ENCODE measurements at regions not wholly inside any gene's neighbourhood (a gene's known extent, or its start where the extent isn't known, plus 50 kb on each side); places are given as distances from the start of the nearest gene placed in this dataset.

DNA sequence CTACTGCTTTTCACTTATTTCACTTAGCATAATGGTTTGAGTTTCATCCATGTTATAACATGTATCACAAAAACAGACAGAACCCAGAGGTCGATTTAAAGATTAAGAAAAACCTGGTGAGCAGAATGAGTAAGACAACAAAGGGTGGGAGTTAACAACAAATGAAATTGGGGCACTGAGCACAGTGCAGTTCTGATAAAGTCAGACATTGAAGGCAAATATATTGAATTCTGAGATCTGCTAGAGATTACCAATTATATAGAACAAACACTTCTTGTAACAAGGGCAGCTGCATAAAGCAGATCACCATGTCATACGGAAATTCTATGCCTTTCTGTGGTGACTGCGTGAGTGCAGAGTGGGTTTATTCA lies 517.3 kb upstream of the RORB start:
- no peaks in the 10 kb centered on the region for H3K9me3 ChIP-seq (ENCODE audit: severe bottlenecking)
- no peak for DNase-seq
- H3K36me3 ChIP-seq: no peaks in the 10 kb centered on the region
- no peak overlapping the region for H3K4me3 ChIP-seq (ENCODE audit: low read depth, low read length)
- TF ChIP-seq, protein P1, sequence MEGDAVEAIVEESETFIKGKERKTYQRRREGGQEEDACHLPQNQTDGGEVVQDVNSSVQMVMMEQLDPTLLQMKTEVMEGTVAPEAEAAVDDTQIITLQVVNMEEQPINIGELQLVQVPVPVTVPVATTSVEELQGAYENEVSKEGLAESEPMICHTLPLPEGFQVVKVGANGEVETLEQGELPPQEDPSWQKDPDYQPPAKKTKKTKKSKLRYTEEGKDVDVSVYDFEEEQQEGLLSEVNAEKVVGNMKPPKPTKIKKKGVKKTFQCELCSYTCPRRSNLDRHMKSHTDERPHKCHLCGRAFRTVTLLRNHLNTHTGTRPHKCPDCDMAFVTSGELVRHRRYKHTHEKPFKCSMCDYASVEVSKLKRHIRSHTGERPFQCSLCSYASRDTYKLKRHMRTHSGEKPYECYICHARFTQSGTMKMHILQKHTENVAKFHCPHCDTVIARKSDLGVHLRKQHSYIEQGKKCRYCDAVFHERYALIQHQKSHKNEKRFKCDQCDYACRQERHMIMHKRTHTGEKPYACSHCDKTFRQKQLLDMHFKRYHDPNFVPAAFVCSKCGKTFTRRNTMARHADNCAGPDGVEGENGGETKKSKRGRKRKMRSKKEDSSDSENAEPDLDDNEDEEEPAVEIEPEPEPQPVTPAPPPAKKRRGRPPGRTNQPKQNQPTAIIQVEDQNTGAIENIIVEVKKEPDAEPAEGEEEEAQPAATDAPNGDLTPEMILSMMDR (IDR thresholded peaks at IDR 0.05; ENCODE audit: low read depth, low read length): no peak
- H3K27ac ChIP-seq: no peak overlapping the region
- no peaks in the 10 kb centered on the region for H3K27me3 ChIP-seq (ENCODE audit: insufficient read depth, low read depth, severe bottlenecking)

DNA sequence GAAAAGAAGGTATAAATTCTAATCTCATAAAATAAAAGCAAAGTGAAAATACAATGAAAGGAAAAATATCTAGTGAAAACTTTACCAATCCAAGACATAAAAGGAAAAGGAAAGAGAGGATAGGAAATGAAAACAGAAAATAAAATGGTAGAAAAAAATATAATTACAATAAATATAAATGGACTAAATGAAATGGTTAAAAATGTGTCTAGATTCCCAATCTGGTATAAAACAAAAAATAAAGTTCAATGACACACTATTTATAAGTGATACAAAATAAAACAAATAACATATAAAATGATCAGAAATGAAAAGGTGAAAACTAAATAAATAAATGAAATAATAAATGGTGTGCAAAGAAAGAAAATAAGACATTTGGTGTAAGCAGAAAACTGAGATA lies 516.4 kb upstream of the RORB start:
- Histone ChIP-seq H3K27me3 (ENCODE audit: insufficient read depth, low read depth, severe bottlenecking) (no peaks in the 10 kb centered on the region), H3K9me3 (ENCODE audit: severe bottlenecking) (no peaks in the 10 kb centered on the region), H3K4me3 (ENCODE audit: low read depth, low read length) (no peak overlapping the region), H3K27ac (no peak overlapping the region), H3K36me3 (no peaks in the 10 kb centered on the region)
- no peak for DNase-seq
- TF ChIP-seq, protein P1 (IDR thresholded peaks at IDR 0.05; ENCODE audit: low read depth, low read length): no peak

DNA sequence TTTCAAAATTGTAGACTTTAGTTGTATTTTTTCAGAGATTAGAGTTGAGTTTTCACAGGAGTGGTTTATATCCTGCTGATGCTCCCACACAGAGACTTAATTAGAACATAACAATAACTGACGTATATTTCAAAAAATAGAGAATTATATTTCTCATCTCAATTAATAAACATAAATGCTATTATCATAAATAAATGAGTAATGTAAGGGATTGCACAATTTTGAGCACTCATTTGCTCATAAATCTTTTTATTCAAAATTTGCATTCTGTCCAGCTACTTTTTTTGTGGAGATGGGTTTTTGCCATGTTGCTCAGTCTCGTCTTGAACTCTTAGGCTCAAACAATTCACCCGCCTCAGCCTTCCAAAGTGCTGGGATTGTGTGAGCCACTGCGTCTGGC lies 515.7 kb upstream of the RORB start:
- TF ChIP-seq, protein P1 (IDR thresholded peaks at IDR 0.05; ENCODE audit: low read depth, low read length): no peak
- H3K27ac ChIP-seq: no peak overlapping the region
- H3K27me3 ChIP-seq (ENCODE audit: insufficient read depth, low read depth, severe bottlenecking): no peaks in the 10 kb centered on the region
- no peaks in the 10 kb centered on the region for H3K36me3 ChIP-seq
- no peak for DNase-seq
- no peaks in the 10 kb centered on the region for H3K9me3 ChIP-seq (ENCODE audit: severe bottlenecking)
- H3K4me3 ChIP-seq (ENCODE audit: low read depth, low read length): no peak overlapping the region

DNA sequence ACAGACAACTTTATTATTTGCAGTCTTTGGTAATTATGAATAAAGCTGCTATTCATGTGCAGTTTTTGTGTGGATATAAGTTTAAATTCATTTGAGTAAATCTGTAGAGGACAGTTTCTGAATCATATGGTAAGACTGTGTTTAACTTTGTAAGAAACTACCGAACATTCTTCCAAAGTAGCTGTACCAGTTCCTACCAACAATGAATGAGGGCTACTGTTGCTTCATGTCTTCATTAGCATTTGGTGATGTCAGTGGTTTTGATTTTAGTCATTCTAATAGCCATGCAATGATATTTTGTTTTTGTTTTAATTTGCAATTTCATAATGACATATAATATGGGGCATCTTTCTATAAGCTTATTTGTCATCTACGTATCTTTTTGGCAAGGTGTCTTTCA lies 501.3 kb upstream of the RORB start:
- TF ChIP-seq, protein P1 (IDR thresholded peaks at IDR 0.05; ENCODE audit: low read depth, low read length): no peak
- no peaks in the 10 kb centered on the region for H3K9me3 ChIP-seq (ENCODE audit: severe bottlenecking)
- H3K4me3 ChIP-seq (ENCODE audit: low read depth, low read length): no peak overlapping the region
- H3K27me3 ChIP-seq (ENCODE audit: insufficient read depth, low read depth, severe bottlenecking): no peaks in the 10 kb centered on the region
- no peak overlapping the region for H3K27ac ChIP-seq
- DNase-seq: no peak
- H3K36me3 ChIP-seq: no peaks in the 10 kb centered on the region

DNA sequence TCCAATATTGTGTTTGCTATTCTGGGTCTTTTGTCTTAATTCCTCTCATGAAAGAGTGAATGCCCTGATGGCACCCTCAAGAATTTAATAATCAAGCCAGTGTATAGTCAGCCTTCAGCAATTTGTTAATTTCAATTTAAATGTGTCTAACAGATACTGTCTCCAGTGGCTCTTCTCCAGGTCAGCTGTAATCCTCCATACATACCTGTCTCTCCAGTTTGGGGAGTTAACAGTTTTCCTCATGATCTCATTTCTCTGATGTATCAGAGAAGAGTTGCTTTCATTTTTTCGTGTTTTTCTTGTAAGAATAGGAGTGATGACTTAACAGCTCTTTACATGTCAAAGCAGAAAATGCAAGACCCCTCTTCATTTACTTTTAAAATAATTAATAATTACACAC lies 500.3 kb upstream of the RORB start:
- Histone ChIP-seq H3K36me3 (no peaks in the 10 kb centered on the region), H3K9me3 (ENCODE audit: severe bottlenecking) (no peaks in the 10 kb centered on the region), H3K4me3 (ENCODE audit: low read depth, low read length) (no peak overlapping the region), H3K27ac (no peak overlapping the region), H3K27me3 (ENCODE audit: insufficient read depth, low read depth, severe bottlenecking) (no peaks in the 10 kb centered on the region)
- TF ChIP-seq, protein P1 (IDR thresholded peaks at IDR 0.05; ENCODE audit: low read depth, low read length): no peak
- DNase-seq: no peak

DNA sequence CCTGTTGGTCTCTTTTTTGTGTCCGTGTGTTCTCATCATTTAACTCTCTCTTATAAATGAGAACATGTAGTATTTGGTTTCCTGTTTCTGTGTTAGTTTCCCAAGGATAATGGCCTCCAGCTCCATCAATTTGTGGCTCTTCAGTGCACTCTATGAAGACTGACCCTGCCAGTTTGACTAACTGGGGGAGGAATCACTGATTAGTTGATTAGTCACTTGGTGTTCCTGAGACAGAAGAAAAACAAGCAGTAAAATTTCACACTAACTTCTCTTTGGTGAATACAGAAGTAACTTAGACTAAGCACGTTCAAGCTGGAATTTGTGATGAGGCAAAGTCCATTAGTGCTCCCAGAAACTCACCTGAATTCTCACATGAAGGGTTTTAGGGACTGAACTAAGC lies 495.8 kb upstream of the RORB start:
- TF ChIP-seq, protein P1 (IDR thresholded peaks at IDR 0.05; ENCODE audit: low read depth, low read length): no peak
- no peak overlapping the region for H3K27ac ChIP-seq

More for the DNA sequence above, 495.8 kb upstream of the RORB start:
- no peak for DNase-seq
- H3K9me3 ChIP-seq (ENCODE audit: severe bottlenecking): no peaks in the 10 kb centered on the region
- H3K36me3 ChIP-seq: no peaks in the 10 kb centered on the region
- H3K27me3 ChIP-seq (ENCODE audit: insufficient read depth, low read depth, severe bottlenecking): no peaks in the 10 kb centered on the region
- H3K4me3 ChIP-seq (ENCODE audit: low read depth, low read length): no peak overlapping the region

Data from WERI-Rb-1 (cell line).